ENCODE measurements at regions not wholly inside any gene's neighbourhood (a gene's known extent, or its start where the extent isn't known, plus 50 kb on each side); places are given as distances from the start of the nearest gene placed in this dataset.

DNA sequence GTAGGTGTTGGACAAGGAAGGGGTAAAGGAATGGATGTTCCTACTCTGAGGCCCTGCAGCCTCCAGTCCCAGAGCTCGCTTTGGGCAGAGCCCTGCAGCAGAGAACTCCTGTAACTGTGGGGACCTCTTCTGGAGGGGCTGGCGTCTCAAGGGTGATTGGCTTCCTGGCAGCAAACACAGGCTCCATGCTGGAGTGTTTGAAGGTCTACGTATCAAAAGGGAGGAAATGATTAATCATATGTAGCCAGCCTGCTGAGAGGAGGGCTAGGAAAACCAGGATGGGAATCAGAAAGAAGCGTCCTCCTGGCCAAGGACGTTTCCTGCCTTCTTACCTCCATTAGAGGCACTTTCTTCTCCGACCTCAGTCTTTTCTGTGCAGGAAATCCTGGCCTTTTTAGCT, 208.5 kb downstream of the TSHZ3 start:
- Histone ChIP-seq H3K27ac (no peak overlapping the region), H3K27me3 (no peaks in the 10 kb centered on the region), H3K4me1 (no peaks in the 10 kb centered on the region), H3K36me3 (no peaks in the 10 kb centered on the region), H3K9me3 (no peaks in the 10 kb centered on the region), H3K4me3 (no peak overlapping the region)
- no peak for ATAC-seq
- TF ChIP-seq CTCF (IDR thresholded peaks at IDR 0.05) = no peak
- intact Hi-C loops (cut with DNase I) = no loop called here
- no peak for DNase-seq

- DNase-seq = no peak
- no peaks in the 10 kb centered on the region for H3K9me3 ChIP-seq
- intact Hi-C loops (cut with DNase I) = no loop called here
Measured at GRCh38 chr19:31139871-31140505, 209.2 kb downstream of the TSHZ3 start.

GRCh38 chr19:31138077-31138476, 211.2 kb downstream of the TSHZ3 start:
- TF ChIP-seq CTCF (IDR thresholded peaks at IDR 0.05) = no peak
- no peak for DNase-seq
- Histone ChIP-seq H3K4me3 (no peak overlapping the region), H3K36me3 (no peaks in the 10 kb centered on the region), H3K27ac (no peak overlapping the region), H3K27me3 (no peaks in the 10 kb centered on the region), H3K9me3 (no peaks in the 10 kb centered on the region), H3K4me1 (no peaks in the 10 kb centered on the region)
- no peak for ATAC-seq
- intact Hi-C loops (cut with DNase I) = no loop called here

More at GRCh38 chr19:31139871-31140505, 209.2 kb downstream of the TSHZ3 start:
- H3K4me1 ChIP-seq = no peaks in the 10 kb centered on the region
- H3K27me3 ChIP-seq = no peaks in the 10 kb centered on the region
- ATAC-seq = no peak
- no peak overlapping the region for H3K4me3 ChIP-seq
- no peak for TF ChIP-seq CTCF (IDR thresholded peaks at IDR 0.05)
- no peak overlapping the region for H3K27ac ChIP-seq
- no peaks in the 10 kb centered on the region for H3K36me3 ChIP-seq

GRCh38 chr19:31135841-31136240, 213.4 kb downstream of the TSHZ3 start:
- H3K4me3 ChIP-seq = no peak overlapping the region

DNA sequence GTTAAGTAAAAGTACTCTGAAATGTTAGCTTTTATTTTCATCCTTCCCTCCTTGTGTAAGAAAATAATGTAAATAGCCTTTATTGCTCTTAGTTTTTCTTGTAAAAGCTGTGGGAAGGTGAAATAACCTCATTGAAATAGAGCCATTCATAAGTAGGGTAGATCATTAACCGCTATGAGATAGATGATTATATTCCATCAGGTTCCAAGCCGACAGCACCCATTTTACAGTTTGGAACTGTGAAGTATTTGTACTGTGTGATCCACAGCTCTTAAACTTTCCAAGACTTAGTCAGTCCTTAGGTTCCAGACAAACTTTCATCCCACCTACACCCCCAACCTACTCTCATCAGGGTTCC, 216.5 kb downstream of the TSHZ3 start:
- Histone ChIP-seq H3K27ac (no peak overlapping the region), H3K27me3 (no peaks in the 10 kb centered on the region), H3K4me1 (no peaks in the 10 kb centered on the region), H3K4me3 (no peak overlapping the region), H3K9me3 (no peaks in the 10 kb centered on the region), H3K36me3 (no peaks in the 10 kb centered on the region)
- intact Hi-C loops (cut with DNase I) = no loop called here
- ATAC-seq (no peak), DNase-seq (no peak)
- TF ChIP-seq CTCF (IDR thresholded peaks at IDR 0.05) = no peak

More at GRCh38 chr19:31135841-31136240, 213.4 kb downstream of the TSHZ3 start:
- intact Hi-C loops (cut with DNase I) = no loop called here
- Histone ChIP-seq H3K4me1 (no peaks in the 10 kb centered on the region), H3K9me3 (no peaks in the 10 kb centered on the region), H3K36me3 (no peaks in the 10 kb centered on the region), H3K27me3 (no peaks in the 10 kb centered on the region), H3K27ac (no peak overlapping the region)
- DNase-seq (no peak), ATAC-seq (no peak)
- no peak for TF ChIP-seq CTCF (IDR thresholded peaks at IDR 0.05)

- no peak for DNase-seq
- no peaks in the 10 kb centered on the region for H3K36me3 ChIP-seq
- no peaks in the 10 kb centered on the region for H3K4me1 ChIP-seq
- no peak overlapping the region for H3K27ac ChIP-seq
- intact Hi-C loops (cut with DNase I) = no loop called here
- H3K9me3 ChIP-seq = no peaks in the 10 kb centered on the region
- H3K27me3 ChIP-seq = no peaks in the 10 kb centered on the region
- TF ChIP-seq CTCF (IDR thresholded peaks at IDR 0.05) = no peak
- no peak for ATAC-seq
- H3K4me3 ChIP-seq = no peak overlapping the region
Measured at GRCh38 chr19:31128291-31128690, 220.9 kb downstream of the TSHZ3 start.
